Gastrocnemius medialis (tissue), 4 donors: ENCODE measurements at regions not wholly inside any gene's neighbourhood (a gene's known extent, or its start where the extent isn't known, plus 50 kb on each side); places are given as distances from the start of the nearest gene placed in this dataset.

ENCODE experiments used
- CTCF ChIP-seq, 5 experiments: fragments of 450-650 bp in 3 of 5; fragments of 200-600 bp in 2 of 5; sonication (generic) in 2 of 5; IDR thresholded peaks in 4 of 5; conservative IDR thresholded peaks in 1 of 5; 1 replicate in 4 of 5; 2 replicates in 1 of 5; pipeline ENCODE4 v1.5.1; 2016 to 2019; ENCODE audit warnings: antibody characterized with exemption in 5 of 5, mild to moderate bottlenecking in 3 of 5, moderate library complexity in 3 of 5
- POLR2A ChIP-seq, 2 donors: fragments of 450-650 bp; IDR thresholded peaks; one replicate each; pipeline ENCODE4 v1.6.1; 2017; ENCODE audit warnings: antibody characterized with exemption in 2 of 2, mild to moderate bottlenecking in 2 of 2, moderate library complexity in 2 of 2

- TF ChIP-seq POLR2A (IDR thresholded peaks at IDR 0.05) (no peak), CTCF (IDR thresholded peaks at IDR 0.05 in 4 of 5, conservative IDR thresholded peaks at IDR 0.05 in 1 of 5) (no peak)
These were observed 317.6 kb downstream of the PRDM2 start for GRCh38 chr1:14017531-14017961.
